ENCODE measurements at regions not wholly inside any gene's neighbourhood (a gene's known extent, or its start where the extent isn't known, plus 50 kb on each side); places are given as distances from the start of the nearest gene placed in this dataset.
"Not testable (repeated sequence)": the region's sequence is repeated elsewhere in the genome, so short reads cannot be mapped to it uniquely, and the experiment has no call there.

DNA sequence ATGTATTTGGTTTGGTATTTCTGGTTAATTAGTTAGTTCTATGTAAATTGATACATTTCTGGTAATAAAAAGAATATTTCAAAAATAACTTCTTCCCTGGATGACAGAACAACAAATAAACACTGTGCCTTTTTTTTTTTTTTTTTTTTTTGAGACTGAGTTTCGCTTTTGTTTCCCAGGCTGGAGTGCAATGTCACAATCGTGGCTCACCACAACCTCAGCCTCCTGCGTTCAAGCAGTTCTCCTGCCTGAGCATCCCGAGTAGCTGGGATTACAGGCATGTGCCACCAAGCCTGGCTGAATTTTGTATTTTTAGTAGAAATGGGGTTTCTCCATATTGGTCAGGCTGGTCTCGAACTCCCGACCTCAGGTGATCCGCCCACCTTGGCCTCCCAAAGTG is 64.3 kb upstream of the NFIA start:
- not testable (repeated sequence) for TF ChIP-seq ZNF274 (IDR thresholded peaks at IDR 0.05; ENCODE audit: low read depth, low read length); YY1 (IDR thresholded peaks at IDR 0.05; ENCODE audit: insufficient read depth, insufficient read length); SUZ12 (IDR thresholded peaks at IDR 0.05; ENCODE audit: extremely low read depth, insufficient read depth, insufficient read length)
